ENCODE measurements at regions not wholly inside any gene's neighbourhood (a gene's known extent, or its start where the extent isn't known, plus 50 kb on each side); places are given as distances from the start of the nearest gene placed in this dataset.
A peak's percentile ranks its signal among the peaks of the same experiment; 100 is the strongest.

- TF ChIP-seq, protein P1, sequence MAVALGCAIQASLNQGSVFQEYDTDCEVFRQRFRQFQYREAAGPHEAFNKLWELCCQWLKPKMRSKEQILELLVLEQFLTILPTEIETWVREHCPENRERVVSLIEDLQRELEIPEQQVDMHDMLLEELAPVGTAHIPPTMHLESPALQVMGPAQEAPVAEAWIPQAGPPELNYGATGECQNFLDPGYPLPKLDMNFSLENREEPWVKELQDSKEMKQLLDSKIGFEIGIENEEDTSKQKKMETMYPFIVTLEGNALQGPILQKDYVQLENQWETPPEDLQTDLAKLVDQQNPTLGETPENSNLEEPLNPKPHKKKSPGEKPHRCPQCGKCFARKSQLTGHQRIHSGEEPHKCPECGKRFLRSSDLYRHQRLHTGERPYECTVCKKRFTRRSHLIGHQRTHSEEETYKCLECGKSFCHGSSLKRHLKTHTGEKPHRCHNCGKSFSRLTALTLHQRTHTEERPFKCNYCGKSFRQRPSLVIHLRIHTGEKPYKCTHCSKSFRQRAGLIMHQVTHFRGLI (CRISPR knock-in tag; IDR thresholded peaks at IDR 0.05), result no peak; the same call in 1 of the 2 replicates
- no peak for TF ChIP-seq SNIP1 (IDR thresholded peaks at IDR 0.05; ENCODE audit: low read depth)
- TF ChIP-seq MLX (CRISPR knock-in tag; conservative IDR thresholded peaks at IDR 0.05), result no peak
- TF ChIP-seq MTF1 (CRISPR knock-in tag; IDR thresholded peaks at IDR 0.05; ENCODE audit: borderline replicate concordance), result no peak
- TF ChIP-seq ZNF644 (tag; IDR thresholded peaks at IDR 0.05; ENCODE audit: low read depth), result peak; percentile 19; the same call in 1 of the 2 replicates
- TF ChIP-seq SREBF1 (IDR thresholded peaks at IDR 0.05; ENCODE audit: borderline replicate concordance, low read depth, low read length), result no peak
- TF ChIP-seq HNRNPH1 (optimal IDR thresholded peaks at IDR 0.05; ENCODE audit: low read depth, low read length), result no peak
- peak; percentile 47 for TF ChIP-seq MEIS2 (IDR thresholded peaks at IDR 0.05; ENCODE audit: partially characterized antibody)
- TF ChIP-seq PTTG1 (tag; IDR thresholded peaks at IDR 0.05; ENCODE audit: low read depth), result no peak
- no peak for TF ChIP-seq MCM2 (IDR thresholded peaks at IDR 0.05; ENCODE audit: low read depth)
- TF ChIP-seq ZNF239 (CRISPR knock-in tag; IDR thresholded peaks at IDR 0.05), result peak; percentile 69
- TF ChIP-seq ADNP (tag; IDR thresholded peaks at IDR 0.05), result no peak
- TF ChIP-seq, protein P2, sequence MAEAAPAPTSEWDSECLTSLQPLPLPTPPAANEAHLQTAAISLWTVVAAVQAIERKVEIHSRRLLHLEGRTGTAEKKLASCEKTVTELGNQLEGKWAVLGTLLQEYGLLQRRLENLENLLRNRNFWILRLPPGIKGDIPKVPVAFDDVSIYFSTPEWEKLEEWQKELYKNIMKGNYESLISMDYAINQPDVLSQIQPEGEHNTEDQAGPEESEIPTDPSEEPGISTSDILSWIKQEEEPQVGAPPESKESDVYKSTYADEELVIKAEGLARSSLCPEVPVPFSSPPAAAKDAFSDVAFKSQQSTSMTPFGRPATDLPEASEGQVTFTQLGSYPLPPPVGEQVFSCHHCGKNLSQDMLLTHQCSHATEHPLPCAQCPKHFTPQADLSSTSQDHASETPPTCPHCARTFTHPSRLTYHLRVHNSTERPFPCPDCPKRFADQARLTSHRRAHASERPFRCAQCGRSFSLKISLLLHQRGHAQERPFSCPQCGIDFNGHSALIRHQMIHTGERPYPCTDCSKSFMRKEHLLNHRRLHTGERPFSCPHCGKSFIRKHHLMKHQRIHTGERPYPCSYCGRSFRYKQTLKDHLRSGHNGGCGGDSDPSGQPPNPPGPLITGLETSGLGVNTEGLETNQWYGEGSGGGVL (CRISPR knock-in tag; IDR thresholded peaks at IDR 0.05), result no peak
- no peak for TF ChIP-seq TBP (optimal IDR thresholded peaks at IDR 0.05; ENCODE audit: low read depth, low read length)
- no peak for TF ChIP-seq ZNF324 (CRISPR knock-in tag; IDR thresholded peaks at IDR 0.05)
- TF ChIP-seq, protein P3, sequence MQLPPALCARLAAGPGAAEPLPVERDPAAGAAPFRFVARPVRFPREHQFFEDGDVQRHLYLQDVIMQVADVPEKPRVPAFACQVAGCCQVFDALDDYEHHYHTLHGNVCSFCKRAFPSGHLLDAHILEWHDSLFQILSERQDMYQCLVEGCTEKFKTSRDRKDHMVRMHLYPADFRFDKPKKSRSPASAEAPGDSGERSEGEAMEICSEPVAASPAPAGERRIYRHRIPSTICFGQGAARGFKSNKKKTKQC (CRISPR knock-in tag; IDR thresholded peaks at IDR 0.05), result no peak
- no peak for TF ChIP-seq PURB (CRISPR knock-in tag; IDR thresholded peaks at IDR 0.05; ENCODE audit: low read depth)
- TF ChIP-seq SAFB2 (IDR thresholded peaks at IDR 0.05; ENCODE audit: borderline replicate concordance, low read depth, low read length, severe bottlenecking), result no peak
- TF ChIP-seq, protein P4, sequence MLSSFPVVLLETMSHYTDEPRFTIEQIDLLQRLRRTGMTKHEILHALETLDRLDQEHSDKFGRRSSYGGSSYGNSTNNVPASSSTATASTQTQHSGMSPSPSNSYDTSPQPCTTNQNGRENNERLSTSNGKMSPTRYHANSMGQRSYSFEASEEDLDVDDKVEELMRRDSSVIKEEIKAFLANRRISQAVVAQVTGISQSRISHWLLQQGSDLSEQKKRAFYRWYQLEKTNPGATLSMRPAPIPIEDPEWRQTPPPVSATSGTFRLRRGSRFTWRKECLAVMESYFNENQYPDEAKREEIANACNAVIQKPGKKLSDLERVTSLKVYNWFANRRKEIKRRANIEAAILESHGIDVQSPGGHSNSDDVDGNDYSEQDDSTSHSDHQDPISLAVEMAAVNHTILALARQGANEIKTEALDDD (IDR thresholded peaks at IDR 0.05), result no peak
- no peak for TF ChIP-seq FOXP1 (CRISPR knock-in tag; IDR thresholded peaks at IDR 0.05)
- no peak for TF ChIP-seq FOXK1 (CRISPR knock-in tag; IDR thresholded peaks at IDR 0.05; ENCODE audit: borderline replicate concordance)
- TF ChIP-seq MED1 (CRISPR knock-in tag; IDR thresholded peaks at IDR 0.05; ENCODE audit: borderline replicate concordance), result no peak
- TF ChIP-seq ETV1 (tag; conservative IDR thresholded peaks at IDR 0.05; ENCODE audit: low read depth), result peak; percentile 92
- TF ChIP-seq PHF20 (IDR thresholded peaks at IDR 0.05; ENCODE audit: partially characterized antibody), result no peak
Observed at GRCh38 chr3:5563537-5564277, 376.2 kb downstream of the EDEM1 start (continued).
